Gastroesophageal sphincter (tissue), 4 donors: ENCODE measurements at regions not wholly inside any gene's neighbourhood (a gene's known extent, or its start where the extent isn't known, plus 50 kb on each side); places are given as distances from the start of the nearest gene placed in this dataset.

Experiments used
- ATAC-seq: fragments of 150-250 bp; one replicate; pipeline ENCODE4 v1.9.1; 2016; ENCODE audit warnings: mild to moderate bottlenecking, moderate library complexity
- H3K27ac ChIP-seq, 4 donors: fragments of 200-600 bp; sonication (generic) in 3 of 4; 1 replicate in 3 of 4; 2 replicates in 1 of 4; pipeline ENCODE4 v1.5.1; 2016 to 2019
- H3K27me3 ChIP-seq: fragments of 200-600 bp; sonication (generic); one replicate; pipeline ENCODE4 v1.5.1; 2019
- H3K36me3 ChIP-seq, 2 donors: fragments of 200-600 bp; sonication (generic); one replicate each; pipeline ENCODE4 v1.5.1; 2019; ENCODE audit warnings: control low read depth in 1 of 2
- H3K4me1 ChIP-seq, 3 donors: fragments of 200-600 bp; sonication (generic); 1 replicate in 2 of 3; 2 replicates in 1 of 3; pipeline ENCODE4 v1.5.1; 2016 to 2019; ENCODE audit warnings: control low read depth in 2 of 3
- H3K4me3 ChIP-seq, 2 donors: fragments of 200-600 bp; sonication (generic); one replicate each; pipeline ENCODE4 v1.5.1; 2019; ENCODE audit warnings: mild to moderate bottlenecking in 1 of 2, moderate library complexity in 1 of 2
- H3K9me3 ChIP-seq, 3 donors: fragments of 200-600 bp; sonication (generic); one replicate each; pipeline ENCODE4 v1.5.1; 2017 to 2019; ENCODE audit warnings: control low read depth in 2 of 3
- CTCF ChIP-seq, 4 experiments: fragments of 200-600 bp in 2 of 4; fragments of 450-650 bp in 2 of 4; sonication (generic) in 1 of 4; IDR thresholded peaks; one replicate each; pipeline ENCODE4 v1.5.1; 2017 to 2019; ENCODE audit warnings: antibody characterized with exemption in 4 of 4, mild to moderate bottlenecking in 2 of 4, moderate library complexity in 2 of 4
- EP300 ChIP-seq: sonication (generic); formaldehyde crosslinking; IDR thresholded peaks from one replicate; pipeline ENCODE4 v1.6.1; 2017; ENCODE audit warnings: antibody characterized with exemption, mild to moderate bottlenecking
- POLR2A ChIP-seq, 2 donors: fragments of 450-650 bp; IDR thresholded peaks; one replicate each; pipeline ENCODE4 v1.6.1; 2017; ENCODE audit warnings: antibody characterized with exemption in 2 of 2, mild to moderate bottlenecking in 2 of 2, moderate library complexity in 1 of 2
- POLR2AphosphoS5 ChIP-seq: sonication (generic); formaldehyde crosslinking; IDR thresholded peaks from one replicate; pipeline ENCODE4 v1.6.1; 2017; ENCODE audit warnings: antibody characterized with exemption
- WGBS, 2 donors: methylation state at CpG; one replicate each; pipeline ENCODE4 v1.1.5; 2018; ENCODE audit warnings: low coverage in 1 of 2; 5-methylcytosine and 5-hydroxymethylcytosine counted together

- Histone ChIP-seq H3K9me3 (peaks cover 0 to 4% (median 0%) of the 10 kb centered on the region in 3 donors), H3K4me1 (peaks cover 0 to 10% (median 0%) of the 10 kb centered on the region in 3 donors), H3K27me3 (no peaks in the 10 kb centered on the region), H3K4me3 (no peak overlapping the region), H3K36me3 (no peaks in the 10 kb centered on the region), H3K27ac (no peak overlapping the region)
- TF ChIP-seq POLR2AphosphoS5 (no peak), EP300 (no peak), POLR2A (IDR thresholded peaks at IDR 0.05) (no peak), CTCF (IDR thresholded peaks at IDR 0.05) (no peak)
- ATAC-seq: no peak
- WGBS, 2 donors: 84% methylated on average over 1 of the region's 1 CpG; no CpG with 5 or more reads in 1 of the 2 donors
Observed at GRCh38 chr3:36219398-36219797, 160.9 kb upstream of the STAC start.

GRCh38 chr3:36220173-36220572 lies 160.1 kb upstream of the STAC start:
- TF ChIP-seq CTCF (IDR thresholded peaks at IDR 0.05) (no peak), EP300 (no peak), POLR2AphosphoS5 (no peak)
- Histone ChIP-seq H3K9me3 (peaks cover 0 to 4% (median 0%) of the 10 kb centered on the region in 3 donors), H3K4me3 (no peak overlapping the region), H3K36me3 (no peaks in the 10 kb centered on the region), H3K27me3 (no peaks in the 10 kb centered on the region), H3K4me1 (peaks cover 0 to 2% (median 0%) of the 10 kb centered on the region in 3 donors), H3K27ac (no peak overlapping the region)
- WGBS, 2 donors: 76 to 95% methylated on average over 2 of the region's 2 CpGs
- ATAC-seq: no peak

- TF ChIP-seq POLR2A (IDR thresholded peaks at IDR 0.05) (no peak), CTCF (IDR thresholded peaks at IDR 0.05) (no peak), EP300 (no peak), POLR2AphosphoS5 (no peak)
- no peaks in the 10 kb centered on the region for H3K36me3 ChIP-seq
- no peak overlapping the region for H3K27ac ChIP-seq
- no peak for ATAC-seq
- no peak overlapping the region for H3K4me3 ChIP-seq
- H3K27me3 ChIP-seq: no peaks in the 10 kb centered on the region
- no peaks in the 10 kb centered on the region for H3K4me1 ChIP-seq
- peaks cover 0 to 4% (median 0%) of the 10 kb centered on the region in 3 donors for H3K9me3 ChIP-seq
Observed at GRCh38 chr3:36221975-36222374, 158.3 kb upstream of the STAC start.

GRCh38 chr3:36227980-36228379 lies 152.3 kb upstream of the STAC start:
- 40 to 49% methylated on average over 3 to 4 of the region's 4 CpGs for WGBS, 2 donors
- Histone ChIP-seq H3K27ac (no peak overlapping the region), H3K9me3 (peaks cover 0 to under 1% (median 0%) of the 10 kb centered on the region in 3 donors), H3K4me3 (no peak overlapping the region), H3K4me1 (no peaks in the 10 kb centered on the region), H3K27me3 (no peaks in the 10 kb centered on the region), H3K36me3 (no peaks in the 10 kb centered on the region)
- TF ChIP-seq CTCF (IDR thresholded peaks at IDR 0.05) (no peak), EP300 (no peak), POLR2A (IDR thresholded peaks at IDR 0.05) (no peak)
- ATAC-seq: no peak

- Histone ChIP-seq H3K9me3 (no peaks in the 10 kb centered on the region), H3K4me3 (no peak overlapping the region), H3K4me1 (no peaks in the 10 kb centered on the region), H3K27me3 (no peaks in the 10 kb centered on the region), H3K36me3 (no peaks in the 10 kb centered on the region), H3K27ac (no peak overlapping the region)
- ATAC-seq: no peak
- TF ChIP-seq POLR2AphosphoS5: no peak
- no peak for TF ChIP-seq EP300
- no peak for TF ChIP-seq CTCF (IDR thresholded peaks at IDR 0.05)
- TF ChIP-seq POLR2A (IDR thresholded peaks at IDR 0.05): no peak
- 71 to 100% methylated on average over 1 of the region's 1 CpG for WGBS, 2 donors
Observed at GRCh38 chr3:36229496-36229895, 150.8 kb upstream of the STAC start.
